GM12874 (cell line): ENCODE measurements at regions not wholly inside any gene's neighbourhood (a gene's known extent, or its start where the extent isn't known, plus 50 kb on each side); places are given as distances from the start of the nearest gene placed in this dataset.

Experiments used
- CTCF ChIP-seq: IDR thresholded peaks from 2 replicates; pipeline ENCODE4 v1.5.1; 2011; ENCODE audit warnings: low read depth, mild to moderate bottlenecking, control low read depth, low read length, moderate library complexity; ENCODE audit not compliant: insufficient read depth

- no peak for TF ChIP-seq CTCF
Observed at GRCh38 chr9:75734802-75735201, 155.7 kb upstream of the PCSK5 start.

- no peak for TF ChIP-seq CTCF
Observed at GRCh38 chr9:75739884-75740611, 150.4 kb upstream of the PCSK5 start.

DNA sequence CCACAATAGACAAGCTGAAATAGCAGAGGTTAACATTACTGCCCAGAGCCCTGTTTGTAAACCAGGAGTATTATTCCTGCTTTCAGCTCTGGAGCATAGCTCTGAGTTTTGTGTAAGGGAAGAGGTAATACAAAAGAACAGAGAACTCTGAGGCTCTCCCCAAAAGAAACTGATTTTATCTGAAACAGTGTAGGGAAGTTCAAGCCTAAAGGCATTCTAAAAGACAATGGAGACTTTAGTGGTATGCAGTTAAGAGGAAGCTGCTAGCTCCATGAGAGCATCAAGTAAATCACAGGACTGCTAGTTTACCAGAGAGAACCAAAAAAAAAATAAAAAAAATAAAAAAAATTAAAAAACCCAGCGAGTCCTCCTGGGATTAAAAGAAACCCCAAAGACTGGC, 146.6 kb upstream of the PCSK5 start:
- no peak for TF ChIP-seq CTCF

DNA sequence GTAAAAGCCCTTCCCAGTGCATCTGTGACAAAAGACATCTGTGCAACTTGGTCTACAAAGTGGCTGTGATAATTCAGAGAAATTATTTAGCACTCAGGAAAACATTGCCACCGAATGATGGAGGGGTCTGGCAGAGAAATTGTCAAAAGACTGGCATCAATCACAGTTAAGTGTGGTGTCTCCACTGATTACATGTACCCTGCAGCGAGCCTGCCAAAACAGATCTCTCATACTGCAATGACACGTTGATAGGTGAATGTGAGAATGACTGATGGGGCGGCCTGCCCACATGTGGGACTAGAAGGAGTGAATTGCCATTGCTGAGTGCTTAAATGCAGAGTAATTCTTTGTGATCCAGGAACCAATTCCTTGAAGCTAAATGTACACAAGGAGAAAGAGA, 136.4 kb upstream of the PCSK5 start:
- TF ChIP-seq CTCF: no peak

DNA sequence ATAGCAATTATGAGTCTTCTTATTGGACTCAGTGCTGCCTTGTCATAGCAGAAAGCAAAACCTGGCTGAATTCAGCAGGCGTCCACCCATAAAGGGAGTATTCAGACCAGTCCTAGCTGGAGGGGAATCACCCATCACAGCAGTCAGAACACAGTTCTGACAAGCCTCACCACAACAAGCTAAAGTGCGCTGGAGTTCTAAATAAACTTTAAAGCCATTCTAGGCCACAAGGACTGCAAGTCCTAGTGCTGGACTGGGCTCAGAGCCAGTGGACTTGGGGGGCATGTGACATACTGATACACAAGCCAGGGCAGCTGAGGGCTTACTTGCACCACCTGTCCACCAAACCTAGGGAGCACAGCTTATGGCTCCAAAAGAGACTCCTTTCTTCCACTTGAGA, 115.3 kb upstream of the PCSK5 start:
- no peak for TF ChIP-seq CTCF

GRCh38 chr9:75775966-75776691, 114.3 kb upstream of the PCSK5 start:
- no peak for TF ChIP-seq CTCF

- no peak for TF ChIP-seq CTCF
Observed at GRCh38 chr9:75780185-75780584, 110.3 kb upstream of the PCSK5 start.
